ENCODE measurements at regions not wholly inside any gene's neighbourhood (a gene's known extent, or its start where the extent isn't known, plus 50 kb on each side); places are given as distances from the start of the nearest gene placed in this dataset.

GRCh38 chr18:66838340-66838987 is 234.6 kb upstream of the CDH19 start:
- no peak overlapping the region for H3K4me3 ChIP-seq (ENCODE audit: low read depth, low read length)
- CTCF ChIA-PET = no interaction called here
- no peak for TF ChIP-seq CTCF (IDR thresholded peaks at IDR 0.05; ENCODE audit: insufficient read depth, low read length, missing control alignments)
- POLR2A ChIA-PET = no interaction called here
- DNase-seq (ENCODE audit: low read depth, low spot score) = no peak

- no peak for TF ChIP-seq CTCF (IDR thresholded peaks at IDR 0.05; ENCODE audit: insufficient read depth, low read length, missing control alignments)
- ChIA-PET POLR2A (no interaction called here), CTCF (no interaction called here)
- DNase-seq (ENCODE audit: low read depth, low spot score) = no peak
- H3K4me3 ChIP-seq (ENCODE audit: low read depth, low read length) = no peak overlapping the region
These were observed 229.8 kb upstream of the CDH19 start for GRCh38 chr18:66833646-66834045.

DNA sequence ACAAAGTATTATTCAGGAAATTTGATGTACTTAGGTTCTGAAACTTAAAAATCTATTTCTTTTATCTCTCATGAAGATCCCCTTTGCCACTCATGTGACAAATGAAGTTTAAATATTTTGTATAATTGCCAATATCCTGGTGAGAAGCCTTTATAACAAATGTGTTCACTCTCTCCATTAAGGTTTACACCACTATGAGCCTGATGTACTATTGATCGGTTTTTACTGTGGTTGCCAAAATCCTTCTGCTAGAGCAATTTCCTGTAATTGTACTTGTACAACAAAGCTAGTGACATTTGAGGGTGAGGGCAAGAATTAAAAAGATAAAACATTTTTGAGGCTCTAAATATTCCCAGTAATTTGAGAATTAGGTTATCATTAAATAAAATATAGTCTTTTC is 222.3 kb upstream of the CDH19 start:
- no peak overlapping the region for H3K4me3 ChIP-seq (ENCODE audit: low read depth, low read length)
- POLR2A ChIA-PET = no interaction called here
- DNase-seq (ENCODE audit: low read depth, low spot score) = no peak
- CTCF ChIA-PET = no interaction called here
- no peak for TF ChIP-seq CTCF (IDR thresholded peaks at IDR 0.05; ENCODE audit: insufficient read depth, low read length, missing control alignments)

- CTCF ChIA-PET = no interaction called here
- no peak for TF ChIP-seq CTCF (IDR thresholded peaks at IDR 0.05; ENCODE audit: insufficient read depth, low read length, missing control alignments)
- POLR2A ChIA-PET = no interaction called here
These were observed 221.5 kb upstream of the CDH19 start for GRCh38 chr18:66825347-66825746.

DNA sequence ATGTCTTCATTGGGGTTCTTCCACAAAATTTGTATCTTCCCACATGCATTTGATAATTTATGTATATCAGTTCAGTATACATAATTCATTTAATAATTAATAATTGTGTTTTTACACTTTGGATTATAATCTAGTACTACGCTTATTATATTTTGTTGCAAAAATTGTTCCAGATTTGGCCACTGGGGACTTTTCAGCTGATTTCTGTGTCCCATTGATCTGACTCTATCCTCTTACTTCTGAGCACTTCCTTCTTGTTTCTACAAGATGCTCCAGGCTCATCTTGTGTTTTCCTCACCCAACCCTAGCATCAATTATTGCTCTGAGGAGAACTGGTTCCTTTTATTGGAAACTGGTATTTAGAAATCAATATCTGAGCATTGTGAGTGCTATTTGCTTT is 215.3 kb upstream of the CDH19 start:
- DNase-seq (ENCODE audit: low read depth, low spot score) = no peak
- TF ChIP-seq CTCF (IDR thresholded peaks at IDR 0.05; ENCODE audit: insufficient read depth, low read length, missing control alignments) = no peak
- ChIA-PET POLR2A (no interaction called here), CTCF (no interaction called here)
- no peak overlapping the region for H3K4me3 ChIP-seq (ENCODE audit: low read depth, low read length)

More at GRCh38 chr18:66825347-66825746, 221.5 kb upstream of the CDH19 start:
- no peak for DNase-seq (ENCODE audit: low read depth, low spot score)
- H3K4me3 ChIP-seq (ENCODE audit: low read depth, low read length) = no peak overlapping the region

GRCh38 chr18:66813138-66813537 is 209.2 kb upstream of the CDH19 start:
- H3K4me3 ChIP-seq (ENCODE audit: low read depth, low read length) = no peak overlapping the region
- ChIA-PET CTCF (no interaction called here), POLR2A (no interaction called here)
- no peak for DNase-seq (ENCODE audit: low read depth, low spot score)
- TF ChIP-seq CTCF (IDR thresholded peaks at IDR 0.05; ENCODE audit: insufficient read depth, low read length, missing control alignments) = no peak
